Left ventricle myocardium superior (tissue), 1 donor: ENCODE measurements at regions not wholly inside any gene's neighbourhood (a gene's known extent, or its start where the extent isn't known, plus 50 kb on each side); places are given as distances from the start of the nearest gene placed in this dataset.
"Not testable (repeated sequence)": the region's sequence is repeated elsewhere in the genome, so short reads cannot be mapped to it uniquely, and the experiment has no call there.

Experiments used
- ATAC-seq: fragments of 200-7000 bp; cut with Tn5 transposase; one replicate; pipeline ENCODE4 v1.9.1; 2020; ENCODE audit warnings: mild to moderate bottlenecking, moderate library complexity
- DNase-seq: peaks from one replicate; pipeline ENCODE4 v3.0.0-alpha.2; 2020
- intact Hi-C: fragments of 100-400 bp; cut with micrococcal nuclease; formaldehyde crosslinking; loops from one replicate; pipeline ENCODE4 v1.11.0; 2022
- donor health status: DM: no; HTN: yes; CAD: no; lungs with severe emphysema.

- ATAC-seq, intact Hi-C loops, DNase-seq: not testable (repeated sequence)
Observed at GRCh38 chr6:82501901-82502300, 138.3 kb downstream of the TPBG start.

GRCh38 chr6:82506526-82506925 is 142.9 kb downstream of the TPBG start:
- DNase-seq (no peak), ATAC-seq (no peak)
- intact Hi-C loops = loop anchor here (5.0 kb wide), 1 partner anchor 94 kb away; no protein-coding TSS in a partner anchor

GRCh38 chr6:82507112-82507511 is 143.5 kb downstream of the TPBG start:
- ATAC-seq = no peak
- intact Hi-C loops = loop anchor here (5.0 kb wide), 1 partner anchor 95 kb away; no protein-coding TSS in a partner anchor
- no peak for DNase-seq

- intact Hi-C loops = no loop called here
- DNase-seq = no peak
- ATAC-seq = no peak
Observed at GRCh38 chr6:82511546-82511945, 147.9 kb downstream of the TPBG start.

GRCh38 chr6:82517896-82518295 is 154.3 kb downstream of the TPBG start:
- intact Hi-C loops, DNase-seq, ATAC-seq: not testable (repeated sequence)

- ATAC-seq (no peak), DNase-seq (no peak)
- intact Hi-C loops = no loop called here
Observed at GRCh38 chr6:82521369-82521768, 157.8 kb downstream of the TPBG start.

- DNase-seq (no peak), ATAC-seq (no peak)
- intact Hi-C loops = no loop called here
Observed at GRCh38 chr6:82521861-82522260, 158.2 kb downstream of the TPBG start.

- intact Hi-C loops = no loop called here
- ATAC-seq (no peak), DNase-seq (no peak)
Observed at GRCh38 chr6:82524031-82524430, 160.4 kb downstream of the TPBG start.

GRCh38 chr6:82525775-82526495 is 162.3 kb downstream of the TPBG start:
- ATAC-seq (no peak), DNase-seq (no peak)
- intact Hi-C loops = no loop called here

- intact Hi-C loops, DNase-seq, ATAC-seq: not testable (repeated sequence)
Observed at GRCh38 chr6:82529960-82530460, 166.4 kb downstream of the TPBG start.

- intact Hi-C loops = no loop called here
- ATAC-seq (no peak), DNase-seq (no peak)
Observed at GRCh38 chr6:82534876-82535275, 171.3 kb downstream of the TPBG start.

- DNase-seq, intact Hi-C loops, ATAC-seq: not testable (repeated sequence)
Observed at GRCh38 chr6:82549480-82549879, 185.9 kb downstream of the TPBG start.

- intact Hi-C loops, DNase-seq, ATAC-seq: not testable (repeated sequence)
Observed at GRCh38 chr6:82551311-82551710, 187.7 kb downstream of the TPBG start.

GRCh38 chr6:82551831-82552230 is 188.2 kb downstream of the TPBG start:
- DNase-seq (no peak), ATAC-seq (no peak)
- intact Hi-C loops = no loop called here

- ATAC-seq (no peak), DNase-seq (no peak)
- intact Hi-C loops = no loop called here
Observed at GRCh38 chr6:82553863-82554531, 190.4 kb downstream of the TPBG start.

GRCh38 chr6:82554666-82555065 is 191.0 kb downstream of the TPBG start:
- no peak for DNase-seq
- no peak for ATAC-seq
- intact Hi-C loops = no loop called here

GRCh38 chr6:82555801-82556200 is 192.2 kb downstream of the TPBG start:
- DNase-seq (no peak), ATAC-seq (no peak)
- intact Hi-C loops = no loop called here

GRCh38 chr6:82558531-82558930 is 194.9 kb downstream of the TPBG start:
- intact Hi-C loops, DNase-seq, ATAC-seq: not testable (repeated sequence)

- no peak for ATAC-seq
Observed at GRCh38 chr6:82567621-82568020, 204.0 kb downstream of the TPBG start.

GRCh38 chr6:82568290-82568993 is 204.8 kb downstream of the TPBG start:
- intact Hi-C loops = no loop called here
- ATAC-seq = no peak
- no peak for DNase-seq

More at GRCh38 chr6:82567621-82568020, 204.0 kb downstream of the TPBG start:
- no peak for DNase-seq
- intact Hi-C loops = no loop called here
